Ascending aorta (tissue), 2 donors: ENCODE measurements at regions not wholly inside any gene's neighbourhood (a gene's known extent, or its start where the extent isn't known, plus 50 kb on each side); places are given as distances from the start of the nearest gene placed in this dataset.

Experiments used
- DNase-seq, 2 donors: peaks; one replicate each; pipeline ENCODE4 v3.0.0-alpha.2; 2019; ENCODE audit warnings: low spot score in 2 of 2
- H3K27ac ChIP-seq, 2 donors: fragments of 200-600 bp; sonication (generic); one replicate each; pipeline ENCODE4 v1.5.1; 2016 to 2017; ENCODE audit warnings: mild to moderate bottlenecking in 1 of 2
- H3K27me3 ChIP-seq: fragments of 200-600 bp; sonication (generic); one replicate; pipeline ENCODE4 v1.5.1; 2017
- H3K36me3 ChIP-seq, 2 donors: fragments of 200-600 bp; sonication (generic); one replicate each; pipeline ENCODE4 v1.5.1; 2016
- H3K4me1 ChIP-seq, 2 donors: fragments of 200-600 bp; sonication (generic); one replicate each; pipeline ENCODE4 v1.5.1; 2016 to 2017; ENCODE audit warnings: mild to moderate bottlenecking in 1 of 2
- H3K4me3 ChIP-seq, 2 donors: fragments of 200-600 bp; sonication (generic); one replicate each; pipeline ENCODE4 v1.5.1; 2016 to 2017; ENCODE audit warnings: mild to moderate bottlenecking in 1 of 2
- H3K9me3 ChIP-seq, 2 donors: fragments of 200-600 bp; sonication (generic); one replicate each; pipeline ENCODE4 v1.5.1; 2016
- CTCF ChIP-seq, 3 experiments: fragments of 200-600 bp in 2 of 3; fragments of 450-650 bp in 1 of 3; sonication (generic) in 2 of 3; IDR thresholded peaks; one replicate each; pipeline ENCODE4 v1.5.1; 2016 to 2019; ENCODE audit warnings: antibody characterized with exemption in 3 of 3, mild to moderate bottlenecking in 1 of 3, moderate library complexity in 1 of 3
- intact Hi-C: fragments of 100-400 bp; cut with DNase I; formaldehyde crosslinking; loops from one replicate; pipeline ENCODE4 v1.15.1; 2023

GRCh38 chr2:51575181-51575580 is 543.2 kb upstream of the NRXN1 start:
- no peak overlapping the region for H3K4me3 ChIP-seq

GRCh38 chr2:51559026-51559425 is 527.1 kb upstream of the NRXN1 start:
- DNase-seq: no peak
- H3K36me3 ChIP-seq: no peaks in the 10 kb centered on the region
- no peak overlapping the region for H3K4me3 ChIP-seq
- no peak overlapping the region for H3K27ac ChIP-seq
- H3K27me3 ChIP-seq: no peaks in the 10 kb centered on the region
- TF ChIP-seq CTCF (IDR thresholded peaks at IDR 0.05): no peak
- no peaks in the 10 kb centered on the region for H3K9me3 ChIP-seq
- intact Hi-C loops: no loop called here
- no peaks in the 10 kb centered on the region for H3K4me1 ChIP-seq

More at GRCh38 chr2:51575181-51575580, 543.2 kb upstream of the NRXN1 start:
- no peak for TF ChIP-seq CTCF (IDR thresholded peaks at IDR 0.05)
- Histone ChIP-seq H3K36me3 (no peaks in the 10 kb centered on the region), H3K9me3 (no peaks in the 10 kb centered on the region), H3K27ac (no peak overlapping the region), H3K27me3 (no peaks in the 10 kb centered on the region), H3K4me1 (no peaks in the 10 kb centered on the region)
- DNase-seq: no peak
- intact Hi-C loops: no loop called here

- no peaks in the 10 kb centered on the region for H3K4me1 ChIP-seq
- DNase-seq: no peak
- H3K36me3 ChIP-seq: no peaks in the 10 kb centered on the region
- H3K27me3 ChIP-seq: no peaks in the 10 kb centered on the region
- no peak overlapping the region for H3K27ac ChIP-seq
- TF ChIP-seq CTCF (IDR thresholded peaks at IDR 0.05): no peak
- H3K9me3 ChIP-seq: no peaks in the 10 kb centered on the region
- H3K4me3 ChIP-seq: no peak overlapping the region
- intact Hi-C loops: no loop called here
Measured at GRCh38 chr2:51553476-51553875, 521.5 kb upstream of the NRXN1 start.

GRCh38 chr2:51535763-51536162 is 503.8 kb upstream of the NRXN1 start:
- TF ChIP-seq CTCF (IDR thresholded peaks at IDR 0.05): no peak
- intact Hi-C loops: no loop called here
- no peak for DNase-seq
- Histone ChIP-seq H3K4me1 (no peaks in the 10 kb centered on the region), H3K4me3 (no peak overlapping the region), H3K36me3 (no peaks in the 10 kb centered on the region), H3K27me3 (no peaks in the 10 kb centered on the region), H3K27ac (no peak overlapping the region), H3K9me3 (peaks cover 0 to 8% of the 10 kb centered on the region in 2 donors)

GRCh38 chr2:51534166-51534565 is 502.2 kb upstream of the NRXN1 start:
- Histone ChIP-seq H3K4me3 (no peak overlapping the region), H3K27ac (no peak overlapping the region), H3K27me3 (no peaks in the 10 kb centered on the region), H3K36me3 (no peaks in the 10 kb centered on the region), H3K4me1 (no peaks in the 10 kb centered on the region), H3K9me3 (peaks cover 0 to 8% of the 10 kb centered on the region in 2 donors)
- intact Hi-C loops: no loop called here
- DNase-seq: no peak
- no peak for TF ChIP-seq CTCF (IDR thresholded peaks at IDR 0.05)

- no peaks in the 10 kb centered on the region for H3K27me3 ChIP-seq
- H3K9me3 ChIP-seq: peaks cover 0 to 8% of the 10 kb centered on the region in 2 donors
- no peak for TF ChIP-seq CTCF (IDR thresholded peaks at IDR 0.05)
- intact Hi-C loops: no loop called here
- H3K36me3 ChIP-seq: no peaks in the 10 kb centered on the region
- no peak for DNase-seq
- H3K4me1 ChIP-seq: no peaks in the 10 kb centered on the region
- H3K4me3 ChIP-seq: no peak overlapping the region
- H3K27ac ChIP-seq: no peak overlapping the region
Measured at GRCh38 chr2:51528156-51528555, 496.2 kb upstream of the NRXN1 start.
